SK-N-DZ (cell line): ENCODE measurements at regions not wholly inside any gene's neighbourhood (a gene's known extent, or its start where the extent isn't known, plus 50 kb on each side); places are given as distances from the start of the nearest gene placed in this dataset.

Experiments used
- DNase-seq: peaks from one replicate; pipeline ENCODE4 v3.0.0-alpha.2; 2015; ENCODE audit warnings: low spot score

DNA sequence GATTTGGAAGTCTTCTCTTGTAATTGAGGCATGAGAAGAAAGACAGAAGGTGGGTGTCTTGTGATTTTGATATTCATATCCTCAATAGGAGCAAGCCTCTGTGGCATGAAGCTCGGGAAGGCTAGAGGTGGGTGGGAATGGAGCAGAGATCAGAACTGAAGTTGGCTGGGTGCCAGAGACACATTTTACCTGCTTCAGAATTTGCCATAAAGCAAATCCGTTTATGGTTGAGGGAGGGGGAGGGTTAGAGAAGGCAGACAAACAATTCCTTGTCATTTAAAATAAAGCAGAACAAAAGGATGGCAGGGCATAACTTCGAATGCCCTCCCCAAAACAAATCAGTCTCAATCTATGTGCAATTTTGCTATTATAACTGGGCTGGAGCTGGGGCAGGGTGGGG is 305.9 kb downstream of the KLF5 start:
- DNase-seq: no peak

DNA sequence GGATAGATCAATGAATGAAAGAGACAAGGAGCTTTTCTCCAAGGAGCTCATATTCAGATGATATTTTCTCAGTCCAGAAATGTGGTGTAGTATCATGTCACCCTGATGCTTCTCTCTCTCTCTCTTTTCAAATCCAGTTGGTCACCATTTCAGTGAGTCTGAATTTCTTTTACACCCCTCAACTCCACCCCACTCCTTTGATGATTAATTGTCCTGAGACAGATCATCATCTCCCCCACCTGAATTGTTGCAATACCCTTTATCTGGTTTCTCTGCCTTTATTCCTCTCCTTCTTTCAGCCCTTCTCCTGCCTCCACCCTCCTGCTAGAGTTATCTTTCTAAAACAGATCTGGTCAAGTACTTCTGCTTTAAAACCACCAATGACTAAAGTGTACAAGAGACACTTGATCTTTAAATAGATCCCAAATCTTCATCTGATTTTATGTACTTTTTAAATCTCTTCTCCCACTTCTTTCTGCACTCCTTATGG is 299.8 kb downstream of the KLF5 start:
- no peak for DNase-seq

DNA sequence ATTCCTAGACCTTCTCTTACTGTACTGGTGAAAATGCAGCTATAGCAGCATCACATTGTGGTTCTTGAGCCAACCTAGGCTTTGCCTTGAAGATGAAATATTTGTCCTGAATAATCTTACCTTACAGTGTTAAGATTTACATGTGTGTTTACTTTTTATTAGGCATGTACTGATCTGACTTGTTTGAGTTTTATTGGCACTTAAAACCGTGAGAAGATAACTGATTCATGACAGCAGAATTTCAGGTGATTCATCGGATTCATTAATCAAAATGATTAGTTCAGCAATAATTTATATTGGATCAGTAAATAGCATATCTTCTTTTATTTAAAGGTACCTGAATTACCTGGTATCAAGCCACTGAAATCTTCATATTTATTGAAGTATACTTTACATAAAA is 296.3 kb downstream of the KLF5 start:
- no peak for DNase-seq

DNA sequence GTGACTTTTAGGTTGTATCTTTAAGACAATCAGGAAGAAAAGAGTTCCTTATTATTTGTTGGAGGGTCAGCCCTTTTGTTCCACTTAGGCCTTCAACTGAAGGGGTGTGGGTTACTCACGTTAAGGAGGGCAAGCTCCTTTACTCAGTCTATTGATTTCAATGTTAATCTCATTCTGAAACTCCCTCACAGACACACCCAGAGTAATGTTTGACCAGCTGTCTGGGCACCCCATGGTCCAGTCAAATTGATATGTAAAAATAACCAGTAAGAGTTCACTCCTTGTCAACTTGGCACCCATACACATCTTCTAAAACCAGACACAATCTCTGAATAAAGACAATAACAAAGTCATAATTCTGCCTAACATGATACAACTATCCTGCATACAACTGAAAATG is 292.9 kb downstream of the KLF5 start:
- no peak for DNase-seq

DNA sequence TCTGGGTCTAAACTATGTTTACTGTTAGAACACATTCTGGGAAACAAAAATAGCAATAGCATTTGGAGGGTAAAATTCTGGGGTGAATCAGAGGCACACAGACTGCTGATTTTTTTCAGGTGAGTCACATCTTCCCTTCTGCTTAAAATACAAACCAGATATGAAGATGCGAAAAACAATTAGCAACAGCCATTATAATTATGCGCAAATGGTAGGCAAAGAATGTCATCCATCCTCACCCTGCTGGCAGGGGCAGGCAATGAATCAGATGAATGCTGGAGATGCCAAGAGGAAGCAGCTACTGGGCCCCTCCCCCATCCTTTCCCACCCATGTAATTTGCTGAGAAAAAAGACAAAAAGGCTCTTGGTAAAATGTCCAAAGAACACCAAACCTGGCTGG is 282.9 kb downstream of the KLF5 start:
- DNase-seq: no peak

DNA sequence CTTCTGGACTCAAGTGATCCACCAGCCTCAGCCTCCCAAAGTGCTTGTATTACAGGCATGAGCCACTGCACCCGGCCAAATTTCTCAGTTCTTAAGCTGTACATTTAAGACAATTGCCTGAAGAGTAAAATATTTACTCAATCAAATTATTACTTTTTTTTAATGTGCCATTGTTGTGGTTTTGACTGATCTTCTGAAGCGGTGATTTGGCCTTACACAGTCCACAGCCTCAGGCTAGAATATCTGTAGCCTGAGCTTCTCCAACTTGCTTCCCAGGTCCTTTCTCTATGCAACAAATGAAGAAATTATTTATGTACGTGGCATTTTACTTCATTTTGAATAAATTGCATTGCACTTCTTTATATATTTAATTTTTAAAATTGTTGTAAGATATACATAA is 281.3 kb downstream of the KLF5 start:
- DNase-seq: no peak

DNA sequence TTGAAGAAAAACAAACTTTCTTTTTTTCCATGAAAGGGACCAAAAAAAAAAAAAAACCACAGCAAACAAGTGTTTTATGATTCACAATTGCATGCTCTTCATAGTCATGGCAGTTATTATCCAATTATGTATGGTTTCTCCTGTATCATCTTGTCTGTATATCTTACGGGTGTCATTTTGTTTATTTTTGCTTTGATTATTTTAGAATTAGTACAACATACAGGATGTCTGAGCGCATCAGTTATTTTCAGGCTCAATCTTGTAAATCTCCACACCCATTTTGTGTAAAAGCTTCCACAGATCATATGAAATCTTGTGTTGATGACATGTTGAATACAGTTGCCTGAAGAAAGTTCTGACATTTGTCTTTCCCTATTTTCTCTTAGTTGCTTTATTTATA is 280.3 kb downstream of the KLF5 start:
- no peak for DNase-seq

DNA sequence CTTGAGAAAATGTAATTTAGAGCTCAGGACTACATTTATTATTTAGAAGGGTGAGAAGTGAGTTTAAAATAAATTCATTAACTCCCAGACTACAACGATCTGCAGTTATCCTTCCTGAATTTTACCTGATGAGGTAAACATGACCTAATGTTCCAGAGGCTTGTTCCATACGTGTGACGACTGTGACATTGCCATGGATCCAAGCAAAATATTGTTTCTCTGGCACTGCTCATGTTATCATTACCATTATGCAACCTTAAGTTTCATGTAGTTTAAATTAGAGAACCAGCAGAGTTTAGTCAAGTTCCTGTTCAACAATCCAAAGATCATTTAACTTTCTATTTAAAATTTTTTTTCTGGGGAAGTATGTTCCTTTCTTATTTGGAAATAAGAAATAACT is 279.6 kb downstream of the KLF5 start:
- DNase-seq: no peak

DNA sequence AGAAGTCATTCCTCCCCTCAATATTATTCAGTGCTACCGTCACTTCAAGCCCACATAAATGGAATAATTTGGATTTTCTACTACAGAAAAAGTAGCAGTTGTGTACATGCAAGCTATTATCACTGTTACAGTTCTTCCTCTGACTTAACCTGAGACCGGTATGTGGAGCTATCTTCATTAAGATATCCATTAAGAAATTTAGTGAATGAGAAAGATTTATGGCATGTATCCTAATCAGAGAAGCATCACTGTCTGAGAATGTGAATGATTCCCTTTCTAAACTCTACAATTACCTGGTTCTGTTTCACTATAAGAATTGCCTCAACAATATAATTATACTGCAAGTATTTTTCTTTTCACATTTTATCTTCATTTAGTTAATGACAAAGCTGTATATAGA is 278.7 kb downstream of the KLF5 start:
- no peak for DNase-seq

DNA sequence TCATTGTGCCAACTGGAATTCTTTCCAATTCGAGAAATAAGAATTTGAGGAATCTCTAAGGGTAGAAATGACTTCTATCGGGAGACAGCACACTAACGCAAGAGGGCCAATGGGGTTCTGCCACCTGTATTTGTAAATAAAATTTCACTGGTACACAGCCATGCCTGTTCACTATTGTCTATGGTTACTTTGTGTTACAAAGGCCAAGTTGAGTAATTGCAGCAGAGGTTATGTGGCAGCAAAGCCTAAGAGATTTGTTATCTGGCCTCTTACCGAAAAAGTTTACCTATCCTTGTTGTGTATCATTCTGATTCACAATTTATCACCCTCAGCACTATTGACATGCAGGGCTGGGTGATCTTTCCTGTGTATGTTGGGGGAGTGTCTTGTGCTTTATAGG is 278.0 kb downstream of the KLF5 start:
- no peak for DNase-seq

DNA sequence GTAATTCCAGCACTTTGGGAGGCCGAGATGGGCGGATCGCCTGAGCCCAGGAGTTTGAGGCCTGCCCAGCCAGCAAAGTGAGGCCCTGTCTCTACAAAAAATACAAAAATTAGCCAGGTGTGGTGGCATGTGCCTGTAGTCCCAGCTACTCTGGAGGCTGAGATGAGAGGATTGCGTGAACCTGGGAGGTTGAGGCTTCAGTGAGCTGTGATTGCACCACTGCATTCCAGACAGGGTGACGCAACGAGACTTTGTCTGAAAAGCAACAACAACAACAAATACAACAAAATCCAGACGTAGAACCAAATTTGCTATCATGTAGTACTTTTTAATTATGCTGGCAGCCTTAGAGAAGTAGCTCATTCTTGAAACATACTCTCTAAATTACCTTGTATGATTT is 277.1 kb downstream of the KLF5 start:
- DNase-seq: no peak

DNA sequence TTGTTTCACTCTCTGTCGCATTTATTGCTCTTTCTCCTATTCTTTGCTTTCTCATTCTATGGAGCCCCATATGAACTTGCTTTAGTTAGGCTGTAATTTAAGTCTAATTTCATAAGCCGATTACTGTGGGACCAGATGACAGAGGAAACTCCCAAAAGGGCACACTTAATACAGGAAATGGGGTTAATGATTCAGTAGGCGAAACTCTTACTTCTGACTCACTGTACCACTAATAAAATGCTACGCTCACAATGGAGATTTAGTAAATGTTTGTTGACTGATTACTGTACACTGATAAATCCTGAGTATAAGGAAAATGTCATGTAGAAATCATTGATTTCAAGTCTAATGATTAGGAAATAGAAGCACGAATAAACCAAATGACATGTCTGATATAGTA is 276.4 kb downstream of the KLF5 start:
- no peak for DNase-seq

DNA sequence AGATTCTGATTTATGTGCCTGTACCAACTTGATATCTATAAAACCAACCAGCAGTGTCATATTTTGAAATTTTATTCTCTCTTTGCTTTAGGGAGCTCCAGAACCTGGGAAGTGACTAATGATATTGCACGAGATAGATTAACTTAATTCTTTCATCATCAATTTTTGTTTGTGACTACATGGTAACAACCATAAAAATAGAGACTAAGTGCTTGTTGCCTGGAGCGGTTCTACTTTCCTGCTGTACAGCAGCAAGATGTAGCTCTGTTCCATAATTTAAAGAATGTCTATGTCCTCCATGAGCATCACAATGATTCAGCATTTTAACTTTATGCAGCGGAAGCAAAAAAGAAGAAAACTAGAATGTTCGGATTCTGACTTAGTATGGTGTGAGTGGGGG is 275.6 kb downstream of the KLF5 start:
- no peak for DNase-seq

DNA sequence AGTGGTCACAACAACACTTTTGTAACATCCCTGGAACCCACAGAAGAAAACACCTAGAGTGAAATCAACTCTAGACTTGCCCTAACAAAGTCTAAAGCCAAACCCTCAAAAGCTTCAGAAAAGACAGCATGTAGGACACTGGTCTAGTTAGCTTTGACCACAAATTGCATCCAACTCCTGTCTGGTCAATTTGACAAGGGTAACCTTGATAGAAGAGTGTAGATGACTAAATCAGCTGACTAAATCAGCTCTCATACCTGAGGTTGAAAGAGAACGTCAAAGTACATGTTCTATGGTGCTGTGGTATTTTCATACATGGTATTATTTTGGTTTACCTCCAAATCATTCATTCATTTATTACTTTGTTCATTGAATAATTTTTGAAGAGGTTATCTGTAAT is 272.8 kb downstream of the KLF5 start:
- no peak for DNase-seq

DNA sequence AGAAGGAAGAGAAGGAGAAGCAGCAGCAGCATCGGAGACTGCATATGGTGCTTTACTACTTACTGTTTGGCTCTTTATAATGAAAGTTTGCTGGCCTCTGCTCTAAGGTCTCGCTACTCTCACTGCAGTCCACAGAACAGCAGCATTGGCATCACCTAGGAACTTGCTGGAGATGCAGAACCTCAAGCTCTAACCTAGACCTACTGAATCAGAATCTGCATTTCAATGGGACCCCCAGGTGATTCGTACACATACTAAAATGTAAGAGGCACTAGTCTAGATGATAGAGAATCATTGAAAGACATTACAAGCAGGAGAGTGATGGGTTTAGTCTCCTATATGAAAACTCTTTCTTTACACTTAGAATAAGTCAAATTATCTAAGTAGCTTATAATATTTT is 270.6 kb downstream of the KLF5 start:
- no peak for DNase-seq

DNA sequence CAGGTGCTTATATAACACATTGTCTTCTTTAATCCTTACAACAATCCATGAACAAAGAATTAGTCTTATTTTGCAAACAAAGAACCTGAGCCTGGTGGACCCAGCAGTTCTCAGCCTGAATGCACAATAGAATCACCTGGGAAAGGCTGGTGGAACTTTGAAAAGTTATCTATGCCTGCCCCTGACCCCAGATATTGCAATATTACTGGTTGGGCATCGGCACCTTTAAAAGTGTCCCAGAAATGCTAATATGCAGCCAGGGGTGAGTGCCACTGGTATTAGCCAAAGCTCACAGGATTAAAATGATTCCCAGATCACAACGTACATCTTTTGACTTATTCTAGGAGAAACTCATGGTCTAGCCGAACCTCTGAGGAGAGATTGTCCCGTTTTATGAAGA is 268.8 kb downstream of the KLF5 start:
- no peak for DNase-seq

DNA sequence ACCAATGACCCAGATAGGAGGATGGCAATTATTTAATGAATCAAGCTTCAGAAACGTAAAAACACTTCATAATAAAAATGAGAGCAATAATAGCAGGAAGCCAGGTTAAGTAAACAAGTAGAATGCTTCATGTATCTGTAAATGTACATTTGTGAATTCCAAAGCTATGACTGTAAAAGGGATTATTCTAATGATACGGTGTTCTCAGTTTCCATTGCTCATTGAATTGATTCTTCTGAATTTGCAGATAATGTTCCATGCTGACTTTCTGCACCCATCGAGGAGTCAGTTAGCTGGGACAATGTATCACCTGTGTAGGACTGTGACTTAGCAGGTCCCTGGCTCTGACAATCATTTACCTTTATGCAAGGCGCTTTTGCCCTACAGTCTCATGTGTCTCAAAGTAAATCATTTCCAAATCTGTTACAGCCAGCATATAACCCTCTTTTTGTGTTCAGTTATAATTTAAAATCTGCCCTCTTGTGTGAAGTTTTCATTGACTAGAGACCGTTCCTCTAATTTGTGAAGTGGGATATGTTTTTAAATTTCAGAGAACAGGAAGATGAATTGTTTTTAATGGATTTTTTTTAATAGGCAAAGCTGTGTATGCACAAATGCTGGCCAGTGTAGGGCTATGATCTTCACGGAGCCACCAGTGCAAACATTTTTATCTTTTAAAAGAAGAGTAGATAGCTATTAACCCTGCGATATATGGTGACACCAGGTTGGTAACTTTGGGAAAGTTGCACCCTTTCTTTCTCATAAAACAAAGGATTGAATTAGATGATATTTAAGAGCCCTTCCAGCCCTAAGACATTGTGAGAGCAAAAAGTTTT is 267.1 kb downstream of the KLF5 start:
- no peak for DNase-seq

DNA sequence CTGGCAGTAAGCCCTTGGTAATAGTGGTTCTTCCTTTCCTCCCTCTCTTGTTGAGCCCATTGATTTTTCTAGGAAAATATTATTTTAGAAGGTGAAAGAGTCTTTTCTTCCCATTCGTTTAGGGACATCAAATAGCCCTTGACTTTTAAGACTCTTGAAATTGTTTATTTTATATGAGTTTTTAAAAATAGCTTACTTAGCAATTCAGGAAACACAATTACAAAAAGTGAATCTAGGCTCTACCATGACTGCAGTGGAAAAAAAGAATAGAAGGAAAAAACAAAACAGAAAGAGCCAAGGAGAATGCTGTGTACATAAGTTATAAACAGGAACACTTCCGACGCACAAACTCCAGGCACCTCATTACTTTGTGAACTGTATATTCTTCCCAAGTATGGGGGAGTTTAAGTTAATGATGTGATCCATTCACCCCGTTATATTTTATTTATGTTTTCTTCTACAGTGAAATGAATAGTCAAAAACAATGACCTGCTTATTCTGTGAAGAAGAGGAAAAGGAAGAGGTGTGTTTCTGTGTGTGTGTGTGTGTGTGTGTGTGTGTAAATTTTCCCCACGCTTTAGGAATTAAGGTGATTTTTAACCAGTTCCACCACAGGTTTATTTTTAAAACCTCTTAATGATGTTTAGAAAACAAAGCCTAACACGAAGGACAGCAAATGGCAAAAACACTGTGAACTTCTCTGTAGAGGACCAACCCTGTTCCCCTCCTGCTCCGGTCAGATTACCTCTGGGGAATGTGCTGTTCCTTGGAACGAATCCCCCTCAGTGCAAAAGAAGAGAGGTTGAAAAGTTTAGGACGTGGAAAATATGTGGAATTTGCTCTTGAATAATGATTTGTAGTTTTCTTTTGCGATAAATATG is 266.3 kb downstream of the KLF5 start:
- no peak for DNase-seq

DNA sequence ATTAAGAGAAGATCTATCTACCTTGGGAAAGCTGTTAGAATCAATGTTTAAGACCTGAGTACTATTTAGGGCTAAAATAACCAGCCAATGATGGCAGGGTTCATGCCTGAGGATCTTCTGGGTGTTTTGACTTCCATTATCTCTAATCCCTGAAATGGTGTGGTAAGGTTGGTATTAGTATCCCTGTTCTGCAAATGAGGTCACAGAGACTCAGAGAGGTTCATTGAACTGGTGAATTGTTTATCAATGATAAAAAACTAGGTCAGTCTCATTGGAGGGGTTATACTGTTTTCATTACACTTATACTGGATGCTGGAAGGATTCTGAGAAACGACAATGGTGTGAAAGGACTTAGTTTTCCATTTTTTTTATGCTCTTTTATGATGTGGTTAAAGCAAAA is 264.8 kb downstream of the KLF5 start:
- no peak for DNase-seq

DNA sequence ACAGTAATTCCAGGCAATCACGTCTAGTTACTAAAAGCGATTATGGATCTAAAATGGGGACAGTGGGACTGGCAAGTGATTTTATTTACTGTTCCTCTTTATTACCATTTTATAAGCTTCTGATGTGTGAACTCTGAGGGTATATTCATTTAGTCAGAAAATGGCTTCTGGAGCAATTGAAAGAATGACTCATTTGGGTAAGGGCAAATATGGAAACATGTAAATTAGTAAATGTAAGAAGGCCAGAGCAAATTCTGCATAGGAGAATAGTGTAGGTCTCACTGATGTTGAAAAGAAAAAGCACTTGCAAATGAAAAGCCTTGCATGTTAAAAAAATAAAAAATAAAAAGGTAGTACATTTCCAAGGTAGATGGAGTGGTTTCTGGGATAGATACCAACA is 262.2 kb downstream of the KLF5 start:
- DNase-seq: no peak

DNA sequence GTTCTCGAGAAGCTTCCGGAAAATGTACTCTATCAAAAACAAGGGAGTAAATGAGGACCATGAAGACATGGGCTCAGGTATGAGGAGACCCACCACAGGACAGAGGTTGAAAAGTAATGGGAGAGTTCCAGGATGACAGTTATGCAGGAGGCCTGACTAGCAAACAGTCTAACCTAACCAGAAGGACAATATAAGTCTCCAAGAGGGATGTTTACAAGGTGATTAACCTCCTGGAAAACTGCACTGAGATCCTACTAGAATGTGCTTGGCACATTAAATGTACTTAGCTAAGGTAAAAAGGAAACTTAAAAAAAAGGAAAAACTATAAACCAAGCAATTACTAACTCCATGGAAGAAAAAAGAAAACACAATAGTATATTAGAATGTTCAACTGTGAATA is 258.3 kb downstream of the KLF5 start:
- no peak for DNase-seq

DNA sequence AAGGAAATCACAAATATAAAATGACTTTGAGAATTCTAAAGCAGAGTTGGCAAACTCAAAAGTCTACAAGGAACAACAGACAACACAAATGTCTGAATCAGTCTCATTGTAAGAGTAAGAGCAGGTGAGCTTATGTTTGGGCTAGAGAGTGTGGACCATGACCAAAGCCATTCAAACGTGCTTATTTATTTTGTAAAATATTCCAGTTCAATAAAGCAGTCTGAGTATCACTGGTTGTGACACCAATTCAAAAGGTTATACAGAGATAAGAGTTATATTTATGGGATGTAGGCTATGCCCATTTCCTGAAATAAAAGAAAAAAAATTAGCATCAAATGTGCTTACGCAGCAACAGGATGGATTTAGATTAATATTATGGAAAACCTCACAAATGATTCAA is 251.6 kb downstream of the KLF5 start:
- DNase-seq: no peak

DNA sequence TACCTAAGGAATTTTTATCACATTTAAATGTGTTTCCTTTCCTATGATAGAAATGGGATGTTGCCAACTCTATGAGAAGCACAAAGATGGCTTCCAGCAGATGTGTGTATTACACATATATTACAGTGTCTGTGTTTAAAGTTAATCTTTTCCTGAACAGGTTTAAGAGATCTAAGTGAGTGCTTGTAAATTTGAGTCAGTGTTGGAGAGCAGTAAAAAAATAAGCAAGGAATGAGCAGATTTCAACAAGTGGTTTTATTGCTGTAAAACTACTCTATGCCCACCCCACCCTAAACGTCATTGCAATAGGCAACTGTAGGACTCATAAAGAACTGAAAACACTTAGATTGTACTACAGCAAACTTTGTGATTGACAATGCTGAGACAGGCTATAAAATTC is 248.7 kb downstream of the KLF5 start:
- DNase-seq: no peak
